Middle frontal gyrus (tissue), 1 donor: ENCODE measurements at regions not wholly inside any gene's neighbourhood (a gene's known extent, or its start where the extent isn't known, plus 50 kb on each side); places are given as distances from the start of the nearest gene placed in this dataset.

Source experiments
- DNase-seq: peaks from one replicate; pipeline ENCODE4 v3.0.0-alpha.2; 2015; ENCODE audit warnings: low spot score; ENCODE audit errors: extremely low spot score

GRCh38 chr5:120219988-120220387 lies 244.1 kb upstream of the PRR16 start:
- DNase-seq: no peak

- no peak for DNase-seq
Observed at GRCh38 chr5:120225524-120225923, 238.6 kb upstream of the PRR16 start.

GRCh38 chr5:120228262-120229031 lies 235.7 kb upstream of the PRR16 start:
- no peak for DNase-seq

GRCh38 chr5:120229036-120229435 lies 235.1 kb upstream of the PRR16 start:
- no peak for DNase-seq

GRCh38 chr5:120231563-120231962 lies 232.5 kb upstream of the PRR16 start:
- no peak for DNase-seq

GRCh38 chr5:120236360-120236759 lies 227.7 kb upstream of the PRR16 start:
- DNase-seq: no peak

- no peak for DNase-seq
Observed at GRCh38 chr5:120239086-120239485, 225.0 kb upstream of the PRR16 start.

GRCh38 chr5:120240706-120241105 lies 223.4 kb upstream of the PRR16 start:
- DNase-seq: no peak

GRCh38 chr5:120241400-120241799 lies 222.7 kb upstream of the PRR16 start:
- no peak for DNase-seq

GRCh38 chr5:120251898-120252297 lies 212.2 kb upstream of the PRR16 start:
- no peak for DNase-seq

GRCh38 chr5:120252839-120253238 lies 211.3 kb upstream of the PRR16 start:
- DNase-seq: no peak

- no peak for DNase-seq
Observed at GRCh38 chr5:120254385-120254784, 209.7 kb upstream of the PRR16 start.

GRCh38 chr5:120255214-120255613 lies 208.9 kb upstream of the PRR16 start:
- no peak for DNase-seq

- DNase-seq: no peak
Observed at GRCh38 chr5:120256376-120256775, 207.7 kb upstream of the PRR16 start.

- DNase-seq: no peak
Observed at GRCh38 chr5:120257358-120257971, 206.6 kb upstream of the PRR16 start.

GRCh38 chr5:120258123-120258522 lies 206.0 kb upstream of the PRR16 start:
- DNase-seq: no peak

GRCh38 chr5:120260651-120261050 lies 203.4 kb upstream of the PRR16 start:
- DNase-seq: no peak

GRCh38 chr5:120270498-120270897 lies 193.6 kb upstream of the PRR16 start:
- DNase-seq: no peak

- no peak for DNase-seq
Observed at GRCh38 chr5:120293796-120294195, 170.3 kb upstream of the PRR16 start.

GRCh38 chr5:120297616-120298015 lies 166.5 kb upstream of the PRR16 start:
- no peak for DNase-seq

GRCh38 chr5:120298981-120299380 lies 165.1 kb upstream of the PRR16 start:
- no peak for DNase-seq

- DNase-seq: no peak
Observed at GRCh38 chr5:120304663-120305062, 159.4 kb upstream of the PRR16 start.

- no peak for DNase-seq
Observed at GRCh38 chr5:120306303-120306702, 157.8 kb upstream of the PRR16 start.
